ENCODE measurements at regions not wholly inside any gene's neighbourhood (a gene's known extent, or its start where the extent isn't known, plus 50 kb on each side); places are given as distances from the start of the nearest gene placed in this dataset.

GRCh38 chr2:19577723-19578122 lies 219.3 kb upstream of the OSR1 start:
- TF ChIP-seq, protein P1, sequence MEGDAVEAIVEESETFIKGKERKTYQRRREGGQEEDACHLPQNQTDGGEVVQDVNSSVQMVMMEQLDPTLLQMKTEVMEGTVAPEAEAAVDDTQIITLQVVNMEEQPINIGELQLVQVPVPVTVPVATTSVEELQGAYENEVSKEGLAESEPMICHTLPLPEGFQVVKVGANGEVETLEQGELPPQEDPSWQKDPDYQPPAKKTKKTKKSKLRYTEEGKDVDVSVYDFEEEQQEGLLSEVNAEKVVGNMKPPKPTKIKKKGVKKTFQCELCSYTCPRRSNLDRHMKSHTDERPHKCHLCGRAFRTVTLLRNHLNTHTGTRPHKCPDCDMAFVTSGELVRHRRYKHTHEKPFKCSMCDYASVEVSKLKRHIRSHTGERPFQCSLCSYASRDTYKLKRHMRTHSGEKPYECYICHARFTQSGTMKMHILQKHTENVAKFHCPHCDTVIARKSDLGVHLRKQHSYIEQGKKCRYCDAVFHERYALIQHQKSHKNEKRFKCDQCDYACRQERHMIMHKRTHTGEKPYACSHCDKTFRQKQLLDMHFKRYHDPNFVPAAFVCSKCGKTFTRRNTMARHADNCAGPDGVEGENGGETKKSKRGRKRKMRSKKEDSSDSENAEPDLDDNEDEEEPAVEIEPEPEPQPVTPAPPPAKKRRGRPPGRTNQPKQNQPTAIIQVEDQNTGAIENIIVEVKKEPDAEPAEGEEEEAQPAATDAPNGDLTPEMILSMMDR (conservative IDR thresholded peaks at IDR 0.05; ENCODE audit: low read depth, low read length) = no peak
- TF ChIP-seq EZH2 (IDR thresholded peaks at IDR 0.05; ENCODE audit: borderline replicate concordance, low read depth, low read length, poor library complexity, severe bottlenecking) = no peak
- BruUV-seq (replicated peaks) = no TSS peak
- Histone ChIP-seq H3K9me3 (ENCODE audit: low read depth, low read length, poor library complexity, severe bottlenecking) (no peaks in the 10 kb centered on the region), H3K36me3 (ENCODE audit: insufficient read depth, low read length, poor library complexity, severe bottlenecking) (no peaks in the 10 kb centered on the region), H3K4me3 (ENCODE audit: low read depth, low read length, poor library complexity, severe bottlenecking) (no peak overlapping the region), H3K27me3 (replicated peaks; ENCODE audit: insufficient read depth, low read depth, low read length, poor library complexity) (no peaks in the 10 kb centered on the region), H3K27ac (ENCODE audit: low read depth, low read length, poor library complexity, severe bottlenecking) (no peak overlapping the region), H3K4me1 (ENCODE audit: insufficient read depth, low read length, poor library complexity, severe bottlenecking) (peaks cover 18% of the 10 kb centered on the region)
- no peak for DNase-seq (ENCODE audit: low spot score)
- intact Hi-C loops (cut with micrococcal nuclease; ENCODE audit: unreplicated experiment) = no loop called here
- ChIA-PET CTCF (no interaction called here), POLR2A (ENCODE audit: low non-redundant PET) (no interaction called here)

- no peaks in the 10 kb centered on the region for H3K9me3 ChIP-seq (ENCODE audit: low read depth, low read length, poor library complexity, severe bottlenecking)
- DNase-seq (ENCODE audit: low spot score) = no peak
- ChIA-PET CTCF (no interaction called here), POLR2A (ENCODE audit: low non-redundant PET) (no interaction called here)
- no TSS peak for BruUV-seq (replicated peaks)
- TF ChIP-seq, protein P1 (conservative IDR thresholded peaks at IDR 0.05; ENCODE audit: low read depth, low read length) = no peak
- TF ChIP-seq EZH2 (IDR thresholded peaks at IDR 0.05; ENCODE audit: borderline replicate concordance, low read depth, low read length, poor library complexity, severe bottlenecking) = no peak
- H3K27me3 ChIP-seq (replicated peaks; ENCODE audit: insufficient read depth, low read depth, low read length, poor library complexity) = no peaks in the 10 kb centered on the region
- peaks cover 18% of the 10 kb centered on the region for H3K4me1 ChIP-seq (ENCODE audit: insufficient read depth, low read length, poor library complexity, severe bottlenecking)
- intact Hi-C loops (cut with micrococcal nuclease; ENCODE audit: unreplicated experiment) = no loop called here
- no peak overlapping the region for H3K27ac ChIP-seq (ENCODE audit: low read depth, low read length, poor library complexity, severe bottlenecking)
- no peak overlapping the region for H3K4me3 ChIP-seq (ENCODE audit: low read depth, low read length, poor library complexity, severe bottlenecking)
- no peaks in the 10 kb centered on the region for H3K36me3 ChIP-seq (ENCODE audit: insufficient read depth, low read length, poor library complexity, severe bottlenecking)
These were observed 218.0 kb upstream of the OSR1 start for GRCh38 chr2:19576411-19576810.

DNA sequence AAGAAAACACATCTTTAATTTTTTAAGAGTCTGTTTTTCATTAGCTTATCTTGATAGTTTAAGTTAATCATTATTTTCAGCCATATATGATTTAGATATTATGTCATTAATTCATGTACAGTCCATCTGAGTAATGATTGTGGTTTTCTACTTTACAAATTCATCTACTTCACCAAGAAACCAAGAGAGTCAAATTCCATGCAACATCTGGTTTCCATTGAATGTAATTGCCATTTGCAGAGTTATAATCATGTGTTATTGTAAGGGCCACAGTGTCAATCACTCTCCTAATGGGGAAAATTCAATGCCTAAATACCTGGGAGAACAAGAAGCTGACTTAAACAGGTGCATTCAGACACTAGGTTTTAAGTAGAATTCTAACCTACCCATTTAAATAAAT lies 217.2 kb upstream of the OSR1 start:
- Histone ChIP-seq H3K4me3 (ENCODE audit: low read depth, low read length, poor library complexity, severe bottlenecking) (no peak overlapping the region), H3K4me1 (ENCODE audit: insufficient read depth, low read length, poor library complexity, severe bottlenecking) (peaks cover 18% of the 10 kb centered on the region), H3K36me3 (ENCODE audit: insufficient read depth, low read length, poor library complexity, severe bottlenecking) (no peaks in the 10 kb centered on the region), H3K27ac (ENCODE audit: low read depth, low read length, poor library complexity, severe bottlenecking) (peak overlapping the region; percentile 25), H3K27me3 (replicated peaks; ENCODE audit: insufficient read depth, low read depth, low read length, poor library complexity) (no peaks in the 10 kb centered on the region), H3K9me3 (ENCODE audit: low read depth, low read length, poor library complexity, severe bottlenecking) (no peaks in the 10 kb centered on the region)
- POLR2A ChIA-PET (ENCODE audit: low non-redundant PET) = no interaction called here
- BruUV-seq (replicated peaks) = no TSS peak
- CTCF ChIA-PET = no interaction called here
- DNase-seq (ENCODE audit: low spot score) = no peak
- intact Hi-C loops (cut with micrococcal nuclease; ENCODE audit: unreplicated experiment) = no loop called here
- TF ChIP-seq EZH2 (IDR thresholded peaks at IDR 0.05; ENCODE audit: borderline replicate concordance, low read depth, low read length, poor library complexity, severe bottlenecking) = no peak
- TF ChIP-seq, protein P1 (conservative IDR thresholded peaks at IDR 0.05; ENCODE audit: low read depth, low read length) = no peak
